ES-I3 (cell line): ENCODE measurements at regions not wholly inside any gene's neighbourhood (a gene's known extent, or its start where the extent isn't known, plus 50 kb on each side); places are given as distances from the start of the nearest gene placed in this dataset.

ENCODE experiments used
- H3K36me3 ChIP-seq: 2 replicates; pipeline ENCODE4 v1.6.1; 2013; ENCODE audit warnings: mild to moderate bottlenecking, low read length, control low read depth, moderate library complexity; ENCODE audit not compliant: insufficient read depth
- H3K4me1 ChIP-seq: 2 replicates; pipeline ENCODE4 v1.6.1; 2013; ENCODE audit warnings: mild to moderate bottlenecking, control low read depth, low read length; ENCODE audit not compliant: insufficient read depth
- H3K9ac ChIP-seq: 2 replicates; pipeline ENCODE4 v1.6.1; 2013; ENCODE audit warnings: low read depth, mild to moderate bottlenecking, low read length, moderate library complexity
- H3K9me3 ChIP-seq: 2 replicates; pipeline ENCODE4 v1.6.1; 2013; ENCODE audit warnings: mild to moderate bottlenecking, low read length, moderate library complexity; ENCODE audit not compliant: control insufficient read depth, insufficient read depth

- Histone ChIP-seq H3K36me3 (no peaks in the 10 kb centered on the region), H3K4me1 (no peaks in the 10 kb centered on the region), H3K9ac (no peak overlapping the region), H3K9me3 (no peaks in the 10 kb centered on the region)
These were observed 174.0 kb downstream of the GLUD2 start for GRCh38 chrX:121221322-121221977.

DNA sequence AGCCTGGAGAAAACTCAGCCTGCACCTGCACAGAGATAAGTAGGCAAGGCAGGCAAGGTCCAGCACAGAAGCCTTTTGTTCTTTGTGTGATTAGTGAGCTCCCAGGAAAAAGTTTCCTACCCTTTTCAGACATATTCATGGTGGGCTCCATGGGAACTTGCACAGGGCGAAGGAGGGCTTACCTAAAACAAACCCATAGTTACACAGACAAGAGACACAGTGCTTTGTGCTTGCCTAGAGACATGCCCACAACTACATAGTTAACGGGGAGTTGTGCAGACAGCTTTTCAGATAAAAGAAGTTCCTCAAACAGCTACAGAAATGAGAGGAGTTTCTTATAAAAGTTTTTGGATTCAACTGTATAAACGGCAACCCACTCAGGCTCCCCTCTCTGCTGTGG, 180.5 kb downstream of the GLUD2 start:
- Histone ChIP-seq H3K9ac (no peak overlapping the region), H3K36me3 (no peaks in the 10 kb centered on the region), H3K9me3 (no peaks in the 10 kb centered on the region), H3K4me1 (no peaks in the 10 kb centered on the region)

DNA sequence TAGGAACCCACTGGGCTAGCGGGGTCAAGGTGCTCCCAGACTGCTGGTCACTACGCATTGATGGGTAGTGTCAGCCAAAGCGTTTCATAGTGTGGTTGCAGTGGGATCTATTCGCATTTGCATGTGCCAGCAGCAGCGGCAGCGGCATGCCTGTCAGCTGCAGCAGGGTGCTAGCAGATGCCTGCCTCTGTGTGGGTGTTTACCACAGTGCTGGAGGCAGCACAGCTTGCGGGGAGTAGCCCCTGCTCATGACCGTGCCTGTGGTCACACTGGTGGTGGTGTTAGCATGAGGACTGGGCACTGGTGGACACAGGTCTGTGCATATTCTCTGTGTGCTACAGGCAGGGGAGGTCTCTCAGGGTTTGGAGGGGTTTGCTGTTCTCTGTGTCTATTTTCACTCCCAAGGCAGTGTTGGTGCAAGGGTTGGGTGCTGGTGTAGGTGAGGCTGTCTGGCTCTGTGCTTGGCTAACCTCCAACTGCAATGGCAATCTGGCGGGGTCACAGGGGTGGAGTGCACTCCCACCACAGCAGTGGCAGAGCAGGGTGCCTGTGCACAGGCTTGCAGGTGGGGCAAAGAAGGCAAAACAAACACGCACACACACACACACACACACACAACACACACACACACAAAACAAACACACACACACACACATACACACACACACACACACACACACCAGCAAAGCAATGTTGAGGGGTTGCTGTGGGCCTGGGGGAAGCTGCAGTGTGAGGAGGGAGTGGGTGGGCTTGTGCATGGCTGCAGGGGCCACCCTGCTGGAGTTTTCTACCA, 184.4 kb downstream of the GLUD2 start:
- Histone ChIP-seq H3K4me1 (no peaks in the 10 kb centered on the region), H3K36me3 (no peaks in the 10 kb centered on the region), H3K9ac (no peak overlapping the region), H3K9me3 (no peaks in the 10 kb centered on the region)

- H3K9me3 ChIP-seq = no peaks in the 10 kb centered on the region
- no peak overlapping the region for H3K9ac ChIP-seq
- H3K4me1 ChIP-seq = no peaks in the 10 kb centered on the region
- no peaks in the 10 kb centered on the region for H3K36me3 ChIP-seq
These were observed 188.6 kb downstream of the GLUD2 start for GRCh38 chrX:121236040-121236439.

DNA sequence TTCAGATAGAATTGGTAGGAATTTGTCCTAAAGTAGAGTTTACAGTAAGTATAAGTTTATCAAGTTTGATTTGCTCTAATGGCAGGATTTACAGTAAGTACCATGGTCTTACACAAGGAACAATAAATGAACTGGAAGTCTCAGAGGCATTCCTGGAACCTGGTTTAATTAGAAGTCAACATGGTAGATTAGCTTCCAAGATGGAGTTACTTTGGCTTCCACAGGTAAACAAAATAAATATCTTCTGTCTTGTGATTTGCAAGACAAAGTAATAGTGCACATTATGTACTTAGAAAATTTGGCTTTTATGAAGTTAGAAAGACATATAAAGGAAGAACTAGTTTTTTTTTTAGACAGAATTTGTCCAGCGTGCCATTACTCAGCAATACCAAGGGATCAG, 190.7 kb downstream of the GLUD2 start:
- Histone ChIP-seq H3K4me1 (no peaks in the 10 kb centered on the region), H3K36me3 (no peaks in the 10 kb centered on the region), H3K9me3 (no peaks in the 10 kb centered on the region), H3K9ac (no peak overlapping the region)

GRCh38 chrX:121244511-121244910, 197.1 kb downstream of the GLUD2 start:
- H3K36me3 ChIP-seq = no peaks in the 10 kb centered on the region
- H3K9ac ChIP-seq = no peak overlapping the region
- no peaks in the 10 kb centered on the region for H3K9me3 ChIP-seq
- H3K4me1 ChIP-seq = no peaks in the 10 kb centered on the region

DNA sequence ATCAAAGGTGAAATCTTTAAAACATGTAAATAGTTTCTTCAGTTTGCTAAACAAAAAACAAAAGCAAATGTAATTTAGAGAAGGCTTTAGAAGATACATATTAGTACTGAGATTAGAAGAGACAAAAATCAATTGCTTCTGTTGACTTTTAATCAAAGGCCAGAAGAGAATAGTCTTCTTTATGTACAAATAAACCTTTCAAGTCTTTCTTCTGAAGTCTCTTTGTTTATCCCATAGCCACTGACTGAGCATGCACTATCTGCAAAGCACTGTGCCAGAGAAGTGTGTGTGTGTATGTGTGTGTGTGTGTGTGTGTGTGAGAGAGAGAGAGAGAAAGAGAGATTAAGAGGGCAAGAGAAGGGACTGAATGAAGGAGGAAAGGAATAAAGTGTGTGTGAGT, 198.4 kb downstream of the GLUD2 start:
- Histone ChIP-seq H3K9me3 (no peaks in the 10 kb centered on the region), H3K36me3 (no peaks in the 10 kb centered on the region), H3K4me1 (no peaks in the 10 kb centered on the region), H3K9ac (no peak overlapping the region)

- no peaks in the 10 kb centered on the region for H3K4me1 ChIP-seq
- H3K36me3 ChIP-seq = no peaks in the 10 kb centered on the region
- no peaks in the 10 kb centered on the region for H3K9me3 ChIP-seq
- H3K9ac ChIP-seq = no peak overlapping the region
These were observed 206.9 kb downstream of the GLUD2 start for GRCh38 chrX:121254336-121254735.

GRCh38 chrX:121256647-121257046, 209.2 kb downstream of the GLUD2 start:
- no peaks in the 10 kb centered on the region for H3K36me3 ChIP-seq
- no peak overlapping the region for H3K9ac ChIP-seq
- H3K9me3 ChIP-seq = no peaks in the 10 kb centered on the region
- no peaks in the 10 kb centered on the region for H3K4me1 ChIP-seq

GRCh38 chrX:121258545-121258944, 211.1 kb downstream of the GLUD2 start:
- Histone ChIP-seq H3K4me1 (no peaks in the 10 kb centered on the region), H3K36me3 (no peaks in the 10 kb centered on the region), H3K9ac (no peak overlapping the region), H3K9me3 (no peaks in the 10 kb centered on the region)

DNA sequence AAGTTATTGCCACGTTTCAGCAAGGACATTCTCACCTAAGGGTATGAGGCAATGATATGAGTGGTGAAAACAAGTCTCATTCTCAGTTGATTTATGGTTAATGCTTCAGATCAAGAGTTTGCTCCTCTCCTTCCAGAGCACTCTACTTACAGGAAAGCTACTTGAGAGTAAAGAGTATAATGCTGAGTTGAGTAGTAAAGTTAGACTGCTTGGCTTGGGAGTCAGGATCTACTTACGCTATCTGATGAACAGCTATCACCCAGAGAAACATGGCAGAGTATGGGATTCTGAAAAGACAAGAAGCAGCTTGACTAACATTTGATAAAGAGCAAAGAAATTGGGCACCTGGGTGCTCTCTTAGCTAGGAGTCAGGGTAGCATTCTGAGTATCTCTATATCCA, 211.8 kb downstream of the GLUD2 start:
- no peaks in the 10 kb centered on the region for H3K4me1 ChIP-seq
- no peak overlapping the region for H3K9ac ChIP-seq
- H3K9me3 ChIP-seq = no peaks in the 10 kb centered on the region
- no peaks in the 10 kb centered on the region for H3K36me3 ChIP-seq

- H3K9me3 ChIP-seq = no peaks in the 10 kb centered on the region
- H3K36me3 ChIP-seq = no peaks in the 10 kb centered on the region
- no peaks in the 10 kb centered on the region for H3K4me1 ChIP-seq
- no peak overlapping the region for H3K9ac ChIP-seq
These were observed 213.3 kb downstream of the GLUD2 start for GRCh38 chrX:121260596-121261240.

- no peaks in the 10 kb centered on the region for H3K36me3 ChIP-seq
- no peaks in the 10 kb centered on the region for H3K4me1 ChIP-seq
- H3K9me3 ChIP-seq = no peaks in the 10 kb centered on the region
- H3K9ac ChIP-seq = no peak overlapping the region
These were observed 236.5 kb downstream of the GLUD2 start for GRCh38 chrX:121283921-121284320.

GRCh38 chrX:121298499-121298898, 251.1 kb downstream of the GLUD2 start:
- Histone ChIP-seq H3K4me1 (no peaks in the 10 kb centered on the region), H3K9ac (no peak overlapping the region), H3K36me3 (no peaks in the 10 kb centered on the region), H3K9me3 (no peaks in the 10 kb centered on the region)

GRCh38 chrX:121301356-121301755, 253.9 kb downstream of the GLUD2 start:
- Histone ChIP-seq H3K9ac (no peak overlapping the region), H3K9me3 (no peaks in the 10 kb centered on the region), H3K4me1 (no peaks in the 10 kb centered on the region), H3K36me3 (no peaks in the 10 kb centered on the region)
